Smooth muscle cell (in vitro differentiated cells): ENCODE measurements at regions not wholly inside any gene's neighbourhood (a gene's known extent, or its start where the extent isn't known, plus 50 kb on each side); places are given as distances from the start of the nearest gene placed in this dataset.

Experiments
- DNase-seq: peaks from one replicate; lab custom pipeline; 2025; ENCODE audit not compliant: unreplicated experiment; lab: John Stamatoyannopoulos, UW
- H2AFZ ChIP-seq: fragments of 200-600 bp; sonication (generic); 2 replicates; pipeline ENCODE4 v1.6.0; 2016; ENCODE audit warnings: antibody characterized with exemption, low read depth, mild to moderate bottlenecking
- H3F3A ChIP-seq: fragments of 200-600 bp; sonication (generic); 2 replicates; pipeline ENCODE4 v1.6.0; 2017; ENCODE audit warnings: antibody characterized with exemption, low read depth
- H3K27ac ChIP-seq: fragments of 200-600 bp; sonication (generic); 2 replicates; pipeline ENCODE4 v1.5.1; 2016; ENCODE audit warnings: low read depth, mild to moderate bottlenecking
- H3K27me3 ChIP-seq: fragments of 200-600 bp; sonication (generic); 2 replicates; pipeline ENCODE4 v1.6.1; 2016; ENCODE audit warnings: low read depth, mild to moderate bottlenecking
- H3K36me3 ChIP-seq: fragments of 200-600 bp; sonication (generic); 2 replicates; pipeline ENCODE4 v1.5.1; 2016; ENCODE audit warnings: low read depth
- H3K4me1 ChIP-seq: fragments of 200-600 bp; sonication (generic); 2 replicates; pipeline ENCODE4 v1.5.1; 2016; ENCODE audit warnings: low read depth
- H3K4me2 ChIP-seq: fragments of 200-600 bp; sonication (generic); 2 replicates; pipeline ENCODE4 v1.6.0; 2016; ENCODE audit warnings: mild to moderate bottlenecking
- H3K4me3 ChIP-seq: fragments of 200-600 bp; sonication (generic); 2 replicates; pipeline ENCODE4 v1.5.1; 2016; ENCODE audit warnings: mild to moderate bottlenecking
- H3K79me2 ChIP-seq: fragments of 200-600 bp; sonication (generic); 2 replicates; pipeline ENCODE4 v1.6.0; 2016; ENCODE audit warnings: low read depth, mild to moderate bottlenecking
- H3K9ac ChIP-seq: fragments of 200-600 bp; sonication (generic); 2 replicates; pipeline ENCODE4 v1.6.0; 2016; ENCODE audit warnings: low read depth
- H3K9me3 ChIP-seq: fragments of 200-600 bp; sonication (generic); replicated peaks from 2 replicates; pipeline ENCODE4 v1.5.1; 2016; ENCODE audit warnings: low read depth
- H4K20me1 ChIP-seq: fragments of 200-600 bp; sonication (generic); 2 replicates; pipeline ENCODE4 v1.6.0; 2016; ENCODE audit warnings: low read depth
- CTCF ChIP-seq: fragments of 200-600 bp; sonication (generic); IDR thresholded peaks from 2 replicates; pipeline ENCODE4 v1.5.1; 2017; ENCODE audit warnings: borderline replicate concordance, mild to moderate bottlenecking, antibody characterized with exemption; ENCODE audit not compliant: insufficient read depth, poor library complexity, severe bottlenecking
- WGBS: methylation state at CpG from one replicate; pipeline ENCODE4 v1.1.7; 2016; ENCODE audit warnings: low lambda C conversion rate; 5-methylcytosine and 5-hydroxymethylcytosine counted together

GRCh38 chr2:239813261-239814115 lies 211.7 kb downstream of the NDUFA10 start:
- DNase-seq: no peak
- Histone ChIP-seq H3K79me2 (no peaks in the 10 kb centered on the region), H3K4me1 (no peaks in the 10 kb centered on the region), H2AFZ (no peak overlapping the region), H3K27ac (no peak overlapping the region), H3F3A (no peaks in the 10 kb centered on the region), H4K20me1 (no peaks in the 10 kb centered on the region), H3K27me3 (peaks cover 4% of the 10 kb centered on the region), H3K9me3 (no peaks in the 10 kb centered on the region), H3K4me3 (no peak overlapping the region), H3K36me3 (no peaks in the 10 kb centered on the region), H3K4me2 (no peak overlapping the region), H3K9ac (no peak overlapping the region)
- 91% methylated on average over 27 of the region's 27 CpGs for WGBS
- TF ChIP-seq CTCF: no peak

GRCh38 chr2:239811806-239812560 lies 213.2 kb downstream of the NDUFA10 start:
- WGBS: 96% methylated on average over 20 of the region's 20 CpGs
- Histone ChIP-seq H3K9ac (no peak overlapping the region), H4K20me1 (no peaks in the 10 kb centered on the region), H3K36me3 (no peaks in the 10 kb centered on the region), H3K4me3 (no peak overlapping the region), H3K4me1 (no peaks in the 10 kb centered on the region), H2AFZ (no peak overlapping the region), H3F3A (no peaks in the 10 kb centered on the region), H3K9me3 (no peaks in the 10 kb centered on the region), H3K4me2 (no peak overlapping the region), H3K27ac (no peak overlapping the region), H3K27me3 (peaks cover 4% of the 10 kb centered on the region), H3K79me2 (no peaks in the 10 kb centered on the region)
- DNase-seq: no peak
- TF ChIP-seq CTCF: no peak

GRCh38 chr2:239811111-239811781 lies 213.9 kb downstream of the NDUFA10 start:
- no peak for TF ChIP-seq CTCF
- WGBS: 90% methylated on average over 14 of the region's 14 CpGs
- H3K4me3 ChIP-seq: no peak overlapping the region
- DNase-seq: no peak
- H3K4me2 ChIP-seq: no peak overlapping the region
- H3K36me3 ChIP-seq: no peaks in the 10 kb centered on the region
- no peaks in the 10 kb centered on the region for H3K9me3 ChIP-seq
- no peak overlapping the region for H3K9ac ChIP-seq
- H3K27me3 ChIP-seq: peaks cover 6% of the 10 kb centered on the region
- H3K4me1 ChIP-seq: no peaks in the 10 kb centered on the region
- H3F3A ChIP-seq: no peaks in the 10 kb centered on the region
- H3K79me2 ChIP-seq: no peaks in the 10 kb centered on the region
- no peak overlapping the region for H3K27ac ChIP-seq
- no peak overlapping the region for H2AFZ ChIP-seq
- H4K20me1 ChIP-seq: no peaks in the 10 kb centered on the region
